NCI-H1694 (cell line): ENCODE measurements at regions not wholly inside any gene's neighbourhood (a gene's known extent, or its start where the extent isn't known, plus 50 kb on each side); places are given as distances from the start of the nearest gene placed in this dataset.
"Not testable (repeated sequence)": the region's sequence is repeated elsewhere in the genome, so short reads cannot be mapped to it uniquely, and the experiment has no call there.

Experiments
- DNase-seq: peaks from one replicate; lab custom pipeline; 2025; lab: John Stamatoyannopoulos, UW

DNA sequence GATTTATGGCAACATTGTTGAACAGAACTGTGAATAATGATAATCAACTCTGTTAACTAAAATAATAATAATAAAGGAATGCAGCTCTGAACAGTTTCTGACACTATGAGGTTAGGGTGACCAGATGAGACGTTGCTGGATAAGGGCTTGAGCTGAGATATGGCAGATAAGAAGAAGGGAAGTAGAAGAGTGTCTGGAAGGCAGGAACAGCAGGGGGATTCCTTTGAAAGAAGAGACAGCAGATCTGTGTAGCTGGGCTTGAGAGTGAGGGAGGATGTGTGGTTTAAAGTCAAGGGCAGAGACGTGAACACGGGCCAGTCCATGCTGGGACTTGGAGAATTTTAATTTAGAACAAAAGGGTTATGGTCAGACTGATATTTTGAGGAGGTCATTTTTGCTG lies 273.1 kb upstream of the SLC14A2 start:
- no peak for DNase-seq

GRCh38 chr18:45342653-45343052 lies 272.6 kb upstream of the SLC14A2 start:
- DNase-seq = no peak

DNA sequence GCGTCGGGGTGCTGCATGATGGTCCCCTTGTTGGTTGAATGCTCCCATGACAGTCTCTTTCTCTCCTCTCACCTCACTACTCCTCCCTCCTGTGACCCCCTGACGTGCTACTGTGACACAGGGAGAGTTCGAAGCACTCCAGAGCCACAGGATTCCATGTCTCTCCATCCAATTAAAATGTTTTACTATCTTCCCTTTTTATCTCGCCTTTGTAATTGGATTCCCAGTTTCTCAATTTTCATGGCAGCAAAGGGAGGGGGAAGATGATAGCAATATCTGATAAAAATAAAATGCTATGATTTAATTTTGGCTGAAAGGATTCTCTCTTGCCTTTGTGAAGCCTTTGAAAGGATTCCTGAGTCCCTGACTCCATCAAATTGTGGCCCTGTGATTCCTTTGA lies 271.9 kb upstream of the SLC14A2 start:
- DNase-seq = no peak

DNA sequence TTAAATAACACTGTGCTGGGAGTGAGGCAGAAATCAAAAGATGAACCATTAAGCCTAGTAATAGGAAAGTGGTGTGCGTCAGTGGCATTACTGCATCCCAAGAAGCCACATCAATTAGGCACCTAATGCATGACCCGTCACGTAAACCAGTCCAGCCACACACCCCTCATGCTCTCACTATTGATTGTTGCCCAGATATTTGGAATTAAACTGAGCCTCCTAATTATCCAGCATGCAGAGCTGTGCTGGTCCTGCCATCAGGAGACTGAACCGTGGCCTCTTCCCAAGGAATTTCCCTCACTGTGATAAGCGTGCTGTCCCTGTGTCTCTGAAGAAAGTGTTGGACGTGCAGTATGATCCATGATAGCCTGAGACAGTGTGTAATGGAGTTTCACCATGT lies 270.6 kb upstream of the SLC14A2 start:
- not testable (repeated sequence) for DNase-seq

DNA sequence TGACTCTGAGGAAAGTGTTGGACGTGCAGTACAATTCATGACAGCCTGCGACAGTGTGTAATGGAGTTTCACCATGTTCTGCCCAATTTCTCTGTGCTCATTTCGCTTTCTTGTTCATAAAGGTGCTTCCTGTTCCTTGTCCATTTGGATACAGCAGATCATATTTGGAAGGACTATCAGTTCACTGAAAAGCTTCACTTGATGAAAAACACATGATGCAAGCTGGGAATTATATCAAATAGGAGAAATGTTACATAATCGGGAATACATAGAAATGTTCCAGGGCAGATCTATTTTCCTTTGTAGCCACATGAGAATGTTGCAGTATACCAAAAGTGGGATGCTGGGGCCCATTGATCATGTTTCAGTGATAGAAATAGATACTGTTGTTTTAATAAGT lies 266.3 kb upstream of the SLC14A2 start:
- no peak for DNase-seq

GRCh38 chr18:45349467-45349866 lies 265.8 kb upstream of the SLC14A2 start:
- DNase-seq = no peak

GRCh38 chr18:45350404-45351156 lies 264.7 kb upstream of the SLC14A2 start:
- no peak for DNase-seq

GRCh38 chr18:45352874-45353273 lies 262.4 kb upstream of the SLC14A2 start:
- no peak for DNase-seq

- DNase-seq = no peak
Measured at GRCh38 chr18:45353530-45353929, 261.7 kb upstream of the SLC14A2 start.

- DNase-seq = no peak
Measured at GRCh38 chr18:45355944-45356520, 259.2 kb upstream of the SLC14A2 start.

GRCh38 chr18:45357686-45358470 lies 257.4 kb upstream of the SLC14A2 start:
- no peak for DNase-seq

DNA sequence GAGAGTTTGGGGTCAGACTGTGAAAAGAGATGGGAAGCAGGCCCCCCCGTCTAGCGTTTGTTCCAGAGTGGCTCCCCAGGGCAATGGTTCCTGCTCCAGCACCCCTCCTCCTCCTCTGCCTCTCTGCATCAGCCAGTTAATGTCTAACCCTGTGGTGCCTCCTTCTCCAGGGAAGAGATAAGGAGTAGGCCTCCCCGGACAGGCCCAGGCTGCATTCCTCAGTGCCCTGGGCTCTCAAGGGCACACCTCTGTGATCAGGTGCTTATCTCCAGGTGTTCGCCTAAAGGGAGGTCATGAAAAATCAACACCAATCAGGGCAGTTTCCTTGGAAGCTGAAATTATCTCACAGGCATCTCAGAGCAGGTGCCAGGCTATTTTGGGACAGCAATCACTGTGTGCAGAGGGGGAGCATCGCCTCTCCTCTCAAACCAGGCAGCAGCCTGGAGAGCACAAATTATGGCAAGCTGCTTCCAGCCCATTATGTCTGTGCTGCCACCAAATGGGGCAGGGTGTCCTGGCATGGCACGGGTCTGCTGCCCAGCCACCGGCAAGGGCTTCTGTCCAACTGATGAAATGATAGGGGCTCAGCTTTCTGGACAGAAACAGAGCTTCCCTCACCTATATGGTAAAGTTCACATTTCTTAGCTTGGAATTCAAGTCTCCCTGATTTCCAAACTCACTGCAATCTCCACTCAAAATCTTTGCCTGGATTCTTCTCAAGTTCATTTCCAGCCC lies 255.8 kb upstream of the SLC14A2 start:
- DNase-seq = no peak

DNA sequence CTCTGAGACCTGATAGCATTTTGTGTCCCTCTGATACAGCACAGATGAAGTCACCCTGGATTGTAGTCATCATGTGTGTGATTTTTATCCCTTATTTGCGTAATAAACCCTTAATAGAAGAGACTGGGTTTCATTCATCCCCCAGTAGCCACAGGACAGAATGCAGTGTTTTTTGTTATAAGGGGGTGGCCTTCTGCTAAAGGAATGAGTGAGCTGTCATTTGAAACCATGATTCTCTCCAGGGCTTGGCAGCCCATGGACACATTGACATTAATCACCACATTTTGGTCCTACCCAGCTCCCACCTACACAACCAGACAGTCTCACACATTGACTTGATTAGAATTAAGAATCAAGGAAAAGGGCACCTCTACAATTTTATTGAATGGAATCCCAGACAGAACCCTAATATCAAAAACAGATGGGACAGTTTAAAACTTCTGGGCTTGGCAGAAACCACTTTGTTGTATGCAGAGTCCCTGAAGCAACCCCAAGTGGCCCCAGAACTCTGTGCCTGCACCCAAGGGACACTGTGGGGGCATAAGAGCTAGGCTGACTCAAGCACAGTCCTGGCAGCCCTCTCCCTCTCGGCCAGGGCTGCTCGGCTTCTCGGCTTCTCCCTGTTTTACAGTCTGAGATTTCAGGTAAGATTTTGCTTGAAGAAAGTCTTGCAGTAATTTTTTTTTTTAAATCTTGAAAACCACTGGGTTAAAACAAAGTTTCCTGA lies 254.0 kb upstream of the SLC14A2 start:
- no peak for DNase-seq

GRCh38 chr18:45363196-45363595 lies 252.1 kb upstream of the SLC14A2 start:
- DNase-seq = no peak

DNA sequence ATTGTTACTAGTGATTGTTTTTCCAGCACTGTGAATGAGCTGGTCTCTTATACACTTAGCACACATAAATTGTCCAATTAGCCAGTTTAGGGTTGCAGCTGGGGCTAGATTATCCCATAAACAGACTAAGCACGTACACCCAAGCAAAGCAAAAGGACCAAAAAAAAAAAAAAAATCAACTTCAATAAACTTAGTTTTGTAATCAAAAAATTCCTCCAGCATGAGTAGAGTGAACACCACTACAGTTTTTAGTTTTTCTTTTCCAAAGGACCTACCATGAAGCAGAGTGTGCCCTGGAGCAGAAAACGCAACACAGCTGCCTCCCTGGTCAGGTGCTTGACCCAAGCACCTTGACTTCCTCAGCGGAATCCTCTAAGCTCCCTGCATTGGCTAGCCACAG lies 249.4 kb upstream of the SLC14A2 start:
- DNase-seq = no peak

- DNase-seq = no peak
Measured at GRCh38 chr18:45370255-45371010, 244.8 kb upstream of the SLC14A2 start.

DNA sequence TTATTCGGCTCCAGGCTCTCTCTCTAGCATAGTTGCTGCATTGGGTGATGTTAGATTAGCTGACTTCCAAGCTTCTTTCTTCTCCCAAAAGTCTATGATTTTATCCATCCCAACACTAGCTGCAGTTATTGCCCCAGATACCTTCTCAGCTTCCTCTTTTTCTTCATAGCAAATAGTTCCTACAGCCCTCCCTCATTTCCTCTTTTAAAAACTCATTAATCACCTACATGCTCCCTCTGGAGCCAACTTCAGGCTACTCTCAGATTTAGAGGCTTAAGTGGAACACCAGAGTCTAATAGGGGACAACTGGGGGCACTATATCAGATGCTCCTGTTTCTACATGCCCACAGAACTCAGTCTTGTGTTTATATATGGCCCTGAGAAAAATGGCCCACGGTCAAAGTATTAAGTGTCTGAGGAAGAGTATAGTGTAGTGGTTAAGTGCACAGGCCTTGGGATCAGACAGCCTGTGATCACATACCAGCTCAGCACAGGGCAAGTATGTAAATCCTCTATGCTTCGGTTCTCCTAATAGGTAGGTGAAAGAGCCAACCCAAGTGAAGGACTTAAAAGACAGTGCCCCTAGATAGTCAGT lies 241.9 kb upstream of the SLC14A2 start:
- DNase-seq = no peak

DNA sequence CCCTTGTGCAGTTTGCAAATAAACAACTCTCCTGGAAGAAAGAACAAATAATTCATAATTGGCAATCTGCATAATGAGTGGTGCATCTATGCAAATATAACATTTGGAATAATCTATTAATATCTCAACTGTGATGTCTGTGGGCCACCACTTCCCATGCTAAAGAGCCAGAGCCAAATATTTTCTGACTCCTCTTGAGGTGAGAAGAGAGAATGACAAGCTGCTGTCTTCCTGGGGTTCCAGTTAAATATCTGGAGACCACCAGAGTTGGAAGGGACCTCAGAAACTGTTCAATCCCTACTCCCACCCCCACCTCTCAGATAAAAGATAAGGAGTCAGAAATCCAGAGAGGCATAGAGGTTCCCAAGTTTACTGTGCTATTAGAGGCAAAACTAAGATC lies 241.0 kb upstream of the SLC14A2 start:
- DNase-seq = no peak

DNA sequence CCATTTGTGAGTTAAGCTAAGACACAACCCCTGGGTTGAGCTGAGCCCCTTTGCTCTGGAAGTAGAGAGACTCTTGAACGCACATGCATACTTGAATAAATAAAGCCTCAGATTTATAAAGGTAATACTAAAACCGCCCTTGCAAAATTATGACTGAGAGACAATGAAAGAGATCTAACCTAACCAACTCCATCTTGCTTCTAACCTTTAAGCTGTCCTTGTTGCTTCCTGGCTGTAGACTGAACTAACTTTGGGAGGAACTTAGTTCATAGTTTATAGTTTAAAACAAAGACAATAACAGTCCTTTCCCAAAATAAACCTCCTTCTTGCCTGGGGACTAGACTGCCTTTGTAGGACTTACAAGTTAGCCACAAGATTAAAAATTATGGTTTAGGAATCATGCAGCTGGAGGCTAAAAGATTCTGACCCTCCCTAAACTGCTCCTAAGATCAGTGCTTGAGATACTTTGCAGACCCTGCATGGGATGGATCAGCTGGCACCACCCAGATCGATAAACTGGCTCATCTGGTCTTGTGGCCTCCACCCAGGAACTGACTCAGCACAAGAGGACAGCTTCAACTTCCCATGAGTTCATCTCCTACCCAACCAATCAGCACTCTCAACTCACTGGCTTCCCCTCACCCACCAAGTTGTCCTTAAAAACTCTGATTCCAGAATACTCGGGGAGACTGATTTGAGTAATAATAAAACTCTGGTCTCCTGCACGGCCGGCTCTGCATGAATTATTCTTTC lies 240.2 kb upstream of the SLC14A2 start:
- DNase-seq = no peak

- no peak for DNase-seq
Measured at GRCh38 chr18:45376193-45376592, 239.1 kb upstream of the SLC14A2 start.
